AG04450 (cell line): ENCODE measurements at regions not wholly inside any gene's neighbourhood (a gene's known extent, or its start where the extent isn't known, plus 50 kb on each side); places are given as distances from the start of the nearest gene placed in this dataset.

ENCODE experiments used
- CTCF ChIA-PET: fragments of 300-600, 350-600 bp; formaldehyde crosslinking; extraction: SDS; loops from one replicate; lab custom pipeline; 2022; ENCODE audit warnings: antibody characterized with exemption, inconsistent platforms; lab: Charles Lee
- POLR2A ChIA-PET: fragments of 350-600 bp; formaldehyde crosslinking; extraction: SDS; loops from one replicate; lab custom pipeline; 2021; ENCODE audit warnings: antibody characterized with exemption, inconsistent platforms; lab: Yijun Ruan, JAX
- DNase-seq: peaks from one replicate; pipeline ENCODE4 v3.0.0-alpha.2; 2011; ENCODE audit warnings: low read depth, low spot score
- H3K27ac ChIP-seq: one replicate; pipeline ENCODE4 v1.5.1; 2012; ENCODE audit warnings: low read depth, low read length, control low read depth
- H3K27me3 ChIP-seq: one replicate; pipeline ENCODE4 v1.6.0; 2012; ENCODE audit warnings: low read length; ENCODE audit not compliant: control insufficient read depth, insufficient read depth
- H3K4me3 ChIP-seq: 2 replicates; pipeline ENCODE4 v1.5.1; 2011; ENCODE audit warnings: mild to moderate bottlenecking, low read depth, low read length, control low read depth
- H3K9me3 ChIP-seq: 2 replicates; pipeline ENCODE4 v1.5.1; 2012; ENCODE audit warnings: low read length; ENCODE audit not compliant: control insufficient read depth, insufficient read depth
- TF ChIP-seq, protein P1 (sequence below): IDR thresholded peaks from 2 replicates; pipeline ENCODE4 v1.5.1; 2011; ENCODE audit warnings: low read depth, low read length, control low read depth, inconsistent platforms

DNA sequence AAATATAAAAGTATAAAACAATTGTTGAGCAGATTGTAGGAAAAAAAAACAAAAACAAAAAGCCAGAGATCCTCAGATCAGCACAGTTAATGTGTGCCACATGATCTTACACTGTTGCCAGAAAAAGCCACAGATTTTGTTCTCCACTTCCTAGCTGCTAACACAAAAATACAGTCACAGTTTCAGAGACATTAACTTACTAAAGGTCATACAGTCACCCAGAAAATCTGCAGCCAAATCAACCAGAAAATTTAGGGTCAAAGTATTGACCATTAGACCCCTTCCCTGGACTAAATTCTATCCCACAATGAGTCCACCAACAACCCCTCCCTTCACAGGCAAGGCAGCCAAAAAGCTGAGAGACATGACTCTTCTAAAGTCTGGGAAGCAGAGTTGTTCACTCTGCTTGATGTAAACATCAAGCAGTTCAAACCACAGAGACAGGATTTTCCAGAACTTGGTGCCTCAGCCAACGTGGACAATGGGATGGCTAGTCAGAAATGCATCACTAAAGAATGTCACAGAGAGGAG is 59.1 kb downstream of the SST start:
- Histone ChIP-seq H3K9me3 (no peaks in the 10 kb centered on the region), H3K27me3 (peaks cover 15% of the 10 kb centered on the region), H3K4me3 (no peak overlapping the region), H3K27ac (no peak overlapping the region)
- ChIA-PET CTCF (interaction anchor here (0.7 to 1.3 kb wide), 3 partner anchors 68 to 293 kb away, joined by 3 to 7 read pairs (median 4); no protein-coding TSS in a partner anchor), POLR2A (no interaction called here)
- no peak for DNase-seq
- TF ChIP-seq, protein P1, sequence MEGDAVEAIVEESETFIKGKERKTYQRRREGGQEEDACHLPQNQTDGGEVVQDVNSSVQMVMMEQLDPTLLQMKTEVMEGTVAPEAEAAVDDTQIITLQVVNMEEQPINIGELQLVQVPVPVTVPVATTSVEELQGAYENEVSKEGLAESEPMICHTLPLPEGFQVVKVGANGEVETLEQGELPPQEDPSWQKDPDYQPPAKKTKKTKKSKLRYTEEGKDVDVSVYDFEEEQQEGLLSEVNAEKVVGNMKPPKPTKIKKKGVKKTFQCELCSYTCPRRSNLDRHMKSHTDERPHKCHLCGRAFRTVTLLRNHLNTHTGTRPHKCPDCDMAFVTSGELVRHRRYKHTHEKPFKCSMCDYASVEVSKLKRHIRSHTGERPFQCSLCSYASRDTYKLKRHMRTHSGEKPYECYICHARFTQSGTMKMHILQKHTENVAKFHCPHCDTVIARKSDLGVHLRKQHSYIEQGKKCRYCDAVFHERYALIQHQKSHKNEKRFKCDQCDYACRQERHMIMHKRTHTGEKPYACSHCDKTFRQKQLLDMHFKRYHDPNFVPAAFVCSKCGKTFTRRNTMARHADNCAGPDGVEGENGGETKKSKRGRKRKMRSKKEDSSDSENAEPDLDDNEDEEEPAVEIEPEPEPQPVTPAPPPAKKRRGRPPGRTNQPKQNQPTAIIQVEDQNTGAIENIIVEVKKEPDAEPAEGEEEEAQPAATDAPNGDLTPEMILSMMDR = no peak

DNA sequence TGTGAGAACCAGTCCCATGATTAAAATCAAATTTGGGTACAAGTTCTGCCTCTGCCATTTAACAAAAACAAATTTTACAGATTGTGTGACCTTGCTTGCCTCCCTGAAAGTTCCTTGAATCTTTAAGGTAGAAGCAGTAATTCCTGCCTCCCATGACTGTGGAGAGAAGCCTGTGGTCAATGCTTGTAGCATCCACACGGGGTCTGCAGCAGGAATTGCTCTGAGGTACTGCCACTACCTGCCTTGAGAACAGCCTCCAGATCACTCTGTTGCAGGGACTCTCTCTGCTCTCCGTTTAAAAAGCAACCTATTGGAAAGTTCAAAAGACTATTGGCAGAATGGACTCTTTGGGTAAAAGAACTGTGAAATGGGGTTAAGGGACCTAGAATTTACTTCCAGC is 75.9 kb downstream of the SST start:
- H3K4me3 ChIP-seq = no peak overlapping the region
- TF ChIP-seq, protein P1 = no peak
- ChIA-PET CTCF (no interaction called here), POLR2A (no interaction called here)
- DNase-seq = no peak
- no peaks in the 10 kb centered on the region for H3K9me3 ChIP-seq
- peaks cover 7% of the 10 kb centered on the region for H3K27me3 ChIP-seq
- H3K27ac ChIP-seq = no peak overlapping the region

DNA sequence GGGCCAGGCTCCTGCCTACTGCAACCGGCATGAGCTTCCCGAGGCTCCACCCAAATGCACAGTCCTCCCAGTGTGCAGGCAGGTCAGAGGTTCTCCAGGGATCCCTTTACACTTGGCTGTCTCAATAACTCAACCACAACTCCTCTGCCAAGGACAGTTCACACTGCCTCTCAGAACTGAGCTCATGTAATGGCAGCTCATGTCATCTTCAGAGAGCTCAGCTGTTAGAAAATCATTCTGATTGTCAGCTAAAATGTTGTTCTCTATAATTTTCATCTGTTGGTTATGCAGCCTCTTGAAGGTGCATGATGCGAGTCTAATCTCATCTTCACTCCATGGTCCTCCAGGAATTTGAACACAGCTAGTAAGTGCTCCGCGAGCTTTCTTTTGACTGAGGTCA is 76.7 kb downstream of the SST start:
- Histone ChIP-seq H3K9me3 (no peaks in the 10 kb centered on the region), H3K4me3 (no peak overlapping the region), H3K27ac (no peak overlapping the region), H3K27me3 (peaks cover 5% of the 10 kb centered on the region)
- TF ChIP-seq, protein P1 = no peak
- DNase-seq = no peak
- ChIA-PET CTCF (interaction anchor here (0.8 to 2.0 kb wide), 2 partner anchors 23 to 86 kb away, joined by 3 to 6 read pairs; no protein-coding TSS in a partner anchor), POLR2A (no interaction called here)

DNA sequence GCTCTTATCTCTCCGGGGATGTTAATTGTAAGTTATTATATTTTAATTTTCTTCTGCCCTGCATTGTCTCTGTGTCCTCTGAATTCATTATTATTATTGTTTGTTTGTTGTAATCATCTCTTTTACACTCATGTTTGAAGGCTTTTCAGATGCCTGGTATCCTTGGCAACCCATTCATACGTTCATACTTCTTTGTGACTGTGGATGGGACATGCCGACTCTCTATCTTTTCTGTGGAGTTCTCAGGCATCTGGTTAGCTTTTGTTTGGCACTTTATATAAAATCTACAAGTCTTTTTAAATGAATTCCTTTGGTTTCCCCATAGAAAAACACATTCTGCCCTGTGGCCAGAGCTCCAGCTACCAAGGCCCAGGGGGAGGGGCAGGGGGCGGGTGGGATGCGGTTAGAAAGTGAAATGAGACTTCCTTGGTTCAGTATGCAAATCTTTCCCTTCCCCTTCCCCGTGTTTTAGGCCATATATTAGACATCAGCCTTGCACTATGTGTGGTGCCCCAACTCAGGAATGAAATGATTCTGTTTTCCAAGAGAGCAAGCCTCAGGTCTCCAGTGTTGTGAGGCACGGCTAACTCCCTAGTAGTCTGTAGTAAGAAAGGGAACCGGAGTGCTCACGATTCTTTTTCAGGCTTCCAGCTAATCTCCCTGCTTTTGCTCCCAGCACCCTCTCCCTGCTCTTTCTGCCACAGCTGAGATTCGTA is 79.2 kb downstream of the SST start:
- Histone ChIP-seq H3K4me3 (no peak overlapping the region), H3K9me3 (no peaks in the 10 kb centered on the region), H3K27me3 (peaks cover 2% of the 10 kb centered on the region), H3K27ac (no peak overlapping the region)
- TF ChIP-seq, protein P1 = no peak
- POLR2A ChIA-PET = no interaction called here
- DNase-seq = no peak
- CTCF ChIA-PET = interaction anchor here (1.6 kb wide), 1 partner anchor 272 kb away, joined by 4 read pairs; no protein-coding TSS in a partner anchor

DNA sequence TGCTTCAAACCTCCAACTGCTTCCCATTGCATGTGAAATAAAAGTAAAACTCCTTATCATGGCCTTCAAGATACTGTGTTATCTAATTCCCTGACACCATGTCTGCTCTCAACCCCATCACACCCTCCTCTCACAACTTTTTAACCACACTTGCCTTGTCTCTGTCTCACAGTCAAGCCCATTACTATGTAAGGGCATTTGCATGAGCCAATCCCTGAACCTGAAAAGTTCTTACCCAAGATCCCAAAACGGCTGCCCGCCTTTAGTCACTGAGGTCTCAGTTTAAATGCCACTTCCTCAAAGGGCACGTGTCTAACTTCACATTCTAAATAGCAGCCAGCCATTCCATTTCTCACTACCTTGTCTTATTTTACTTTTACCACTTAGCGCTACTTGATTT is 83.1 kb downstream of the SST start:
- TF ChIP-seq, protein P1 = no peak
- Histone ChIP-seq H3K27ac (no peak overlapping the region), H3K9me3 (no peaks in the 10 kb centered on the region), H3K27me3 (no peaks in the 10 kb centered on the region), H3K4me3 (no peak overlapping the region)
- ChIA-PET POLR2A (no interaction called here), CTCF (no interaction called here)
- no peak for DNase-seq
